ENCODE measurements at regions not wholly inside any gene's neighbourhood (a gene's known extent, or its start where the extent isn't known, plus 50 kb on each side); places are given as distances from the start of the nearest gene placed in this dataset.
"Not testable (repeated sequence)": the region's sequence is repeated elsewhere in the genome, so short reads cannot be mapped to it uniquely, and the experiment has no call there.

- H3K27ac ChIP-seq; H3K9me3 ChIP-seq; intact Hi-C loops (cut with DNase I); DNase-seq; H3K27me3 ChIP-seq; H3K4me1 ChIP-seq; H3K4me3 ChIP-seq; ATAC-seq: not testable (repeated sequence)
- 87 to 92% methylated on average over 12 to 15 of the region's 15 CpGs for WGBS, 2 donors
- H3K36me3 ChIP-seq (replicated peaks in 1 of 2; ENCODE audit: insufficient read depth in 1 of 2, low read depth in 2 of 2), result peaks cover 3 to 19% of the 10 kb centered on the region in 2 donors
Observed at GRCh38 chr3:195964318-195965107, 56.2 kb upstream of the TNK2 start.

- DNase-seq; H3K27ac ChIP-seq; H3K4me3 ChIP-seq; ATAC-seq; H3K27me3 ChIP-seq; H3K9me3 ChIP-seq; H3K4me1 ChIP-seq; intact Hi-C loops (cut with DNase I): not testable (repeated sequence)
- peaks cover 3 to 21% of the 10 kb centered on the region in 2 donors for H3K36me3 ChIP-seq (replicated peaks in 1 of 2; ENCODE audit: insufficient read depth in 1 of 2, low read depth in 2 of 2)
- 94 to 100% methylated on average over 7 to 9 of the region's 11 CpGs for WGBS, 2 donors
Observed at GRCh38 chr3:195962222-195962621, 53.9 kb upstream of the TNK2 start.

- WGBS, 2 donors, result 92% methylated on average over 17 to 26 of the region's 26 CpGs
Observed at GRCh38 chr3:195960971-195961775, 52.8 kb upstream of the TNK2 start.

GRCh38 chr3:195960164-195960563 is 51.8 kb upstream of the TNK2 start:
- intact Hi-C loops (cut with DNase I); H3K9me3 ChIP-seq; ATAC-seq; H3K27me3 ChIP-seq; H3K27ac ChIP-seq; H3K4me3 ChIP-seq; DNase-seq; H3K4me1 ChIP-seq: not testable (repeated sequence)
- peaks cover 3 to 17% of the 10 kb centered on the region in 2 donors for H3K36me3 ChIP-seq (replicated peaks in 1 of 2; ENCODE audit: insufficient read depth in 1 of 2, low read depth in 2 of 2)
- 79% methylated on average over 2 of the region's 2 CpGs for WGBS, 2 donors

More at GRCh38 chr3:195960971-195961775, 52.8 kb upstream of the TNK2 start:
- DNase-seq; ATAC-seq; H3K4me3 ChIP-seq; intact Hi-C loops (cut with DNase I); H3K9me3 ChIP-seq; H3K27ac ChIP-seq; H3K4me1 ChIP-seq; H3K27me3 ChIP-seq: not testable (repeated sequence)
- peaks cover 3 to 18% of the 10 kb centered on the region in 2 donors for H3K36me3 ChIP-seq (replicated peaks in 1 of 2; ENCODE audit: insufficient read depth in 1 of 2, low read depth in 2 of 2)

- DNase-seq; H3K27me3 ChIP-seq; intact Hi-C loops (cut with DNase I); H3K9me3 ChIP-seq; H3K27ac ChIP-seq; H3K4me1 ChIP-seq; ATAC-seq; H3K4me3 ChIP-seq: not testable (repeated sequence)
- WGBS, 2 donors, result 65 to 75% methylated on average over 7 to 9 of the region's 15 CpGs
- peaks cover under 1 to 11% of the 10 kb centered on the region in 2 donors for H3K36me3 ChIP-seq (replicated peaks in 1 of 2; ENCODE audit: insufficient read depth in 1 of 2, low read depth in 2 of 2)
Observed at GRCh38 chr3:195959367-195960157, 51.2 kb upstream of the TNK2 start.

- H3K27ac ChIP-seq, ATAC-seq: not testable (repeated sequence)
- WGBS, 2 donors, result 76 to 83% methylated on average over 5 to 11 of the region's 11 CpGs
Observed at GRCh38 chr3:195958736-195959135, 50.4 kb upstream of the TNK2 start.

More at GRCh38 chr3:195958736-195959135, 50.4 kb upstream of the TNK2 start:
- H3K4me3 ChIP-seq; H3K9me3 ChIP-seq; intact Hi-C loops (cut with DNase I); DNase-seq; H3K4me1 ChIP-seq; H3K27me3 ChIP-seq: not testable (repeated sequence)
- peaks cover 0 to 10% of the 10 kb centered on the region in 2 donors for H3K36me3 ChIP-seq (replicated peaks in 1 of 2; ENCODE audit: insufficient read depth in 1 of 2, low read depth in 2 of 2)

All from body of pancreas (tissue), 4 donors.